GM12864 (cell line): ENCODE measurements at regions not wholly inside any gene's neighbourhood (a gene's known extent, or its start where the extent isn't known, plus 50 kb on each side); places are given as distances from the start of the nearest gene placed in this dataset.

ENCODE experiments used
- DNase-seq: peaks from one replicate; pipeline ENCODE4 v3.0.0-alpha.2; 2011; ENCODE audit warnings: low read depth
- H3K4me3 ChIP-seq: 2 replicates; pipeline ENCODE4 v1.5.1; 2011; ENCODE audit warnings: mild to moderate bottlenecking, low read depth, low read length, control low read depth
- TF ChIP-seq, protein P1 (sequence below): IDR thresholded peaks from 2 replicates; pipeline ENCODE4 v1.5.1; 2011; ENCODE audit warnings: low read depth, mild to moderate bottlenecking, moderate library complexity, low read length, control low read depth, inconsistent platforms; ENCODE audit errors: missing control alignments

DNA sequence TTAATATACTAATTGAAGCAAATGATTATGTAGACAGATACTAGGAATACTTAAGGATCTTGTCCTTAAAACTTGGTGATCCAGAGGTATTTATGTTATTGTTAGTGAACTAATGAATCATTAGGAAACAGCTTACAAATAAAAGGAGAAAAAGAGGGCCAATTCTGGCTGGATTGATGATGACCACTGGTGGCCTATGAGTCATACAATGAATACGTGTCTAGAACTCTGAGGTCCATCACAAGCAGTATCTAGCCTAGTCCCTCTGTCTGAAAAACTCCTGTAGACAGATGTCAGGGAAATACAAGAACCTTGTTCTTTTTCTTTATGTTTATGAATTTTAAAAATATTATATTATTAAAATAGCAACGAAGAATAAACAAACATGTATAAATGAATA, 51.7 kb upstream of the RTL1 start:
- no peak overlapping the region for H3K4me3 ChIP-seq
- TF ChIP-seq, protein P1, sequence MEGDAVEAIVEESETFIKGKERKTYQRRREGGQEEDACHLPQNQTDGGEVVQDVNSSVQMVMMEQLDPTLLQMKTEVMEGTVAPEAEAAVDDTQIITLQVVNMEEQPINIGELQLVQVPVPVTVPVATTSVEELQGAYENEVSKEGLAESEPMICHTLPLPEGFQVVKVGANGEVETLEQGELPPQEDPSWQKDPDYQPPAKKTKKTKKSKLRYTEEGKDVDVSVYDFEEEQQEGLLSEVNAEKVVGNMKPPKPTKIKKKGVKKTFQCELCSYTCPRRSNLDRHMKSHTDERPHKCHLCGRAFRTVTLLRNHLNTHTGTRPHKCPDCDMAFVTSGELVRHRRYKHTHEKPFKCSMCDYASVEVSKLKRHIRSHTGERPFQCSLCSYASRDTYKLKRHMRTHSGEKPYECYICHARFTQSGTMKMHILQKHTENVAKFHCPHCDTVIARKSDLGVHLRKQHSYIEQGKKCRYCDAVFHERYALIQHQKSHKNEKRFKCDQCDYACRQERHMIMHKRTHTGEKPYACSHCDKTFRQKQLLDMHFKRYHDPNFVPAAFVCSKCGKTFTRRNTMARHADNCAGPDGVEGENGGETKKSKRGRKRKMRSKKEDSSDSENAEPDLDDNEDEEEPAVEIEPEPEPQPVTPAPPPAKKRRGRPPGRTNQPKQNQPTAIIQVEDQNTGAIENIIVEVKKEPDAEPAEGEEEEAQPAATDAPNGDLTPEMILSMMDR: no peak
- no peak for DNase-seq

DNA sequence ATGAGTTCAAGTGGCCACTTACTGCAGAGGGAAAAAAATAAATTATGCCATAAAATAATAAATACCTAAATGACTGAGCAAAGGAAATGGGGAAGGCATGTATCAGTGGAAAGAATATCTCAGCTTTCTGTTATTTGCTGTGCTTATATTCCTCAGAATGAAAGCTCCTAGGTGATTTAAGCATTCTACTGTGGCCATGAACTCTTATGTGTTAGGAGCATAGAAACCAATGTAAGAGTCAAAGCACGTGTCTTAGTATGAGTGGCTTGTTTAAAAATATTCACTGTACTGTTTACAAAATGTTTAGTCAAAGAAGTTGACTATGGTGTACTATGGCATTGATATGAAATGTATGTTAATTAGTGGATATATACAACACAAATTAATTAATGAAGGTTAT, 59.0 kb upstream of the RTL1 start:
- no peak overlapping the region for H3K4me3 ChIP-seq
- DNase-seq: no peak
- TF ChIP-seq, protein P1: no peak

DNA sequence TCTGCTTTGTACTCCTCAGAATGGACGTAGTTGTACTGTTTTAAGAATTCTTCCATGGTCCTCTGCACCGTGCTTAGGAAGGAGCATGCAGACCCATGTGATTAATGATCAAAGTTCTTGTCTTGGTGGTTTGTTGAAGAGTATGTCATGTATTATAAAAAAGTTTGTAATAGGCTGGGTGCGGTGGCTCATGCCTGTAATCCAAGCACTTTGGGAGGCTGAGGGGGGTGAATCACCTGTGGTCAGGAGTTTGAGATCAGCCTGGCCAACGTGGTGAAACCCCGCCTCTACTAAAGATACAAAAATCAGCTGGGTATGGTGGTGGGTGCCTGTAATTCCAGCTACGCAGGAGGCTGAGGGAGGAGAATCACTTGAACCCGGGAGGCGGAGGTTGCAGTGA, 61.8 kb upstream of the RTL1 start:
- DNase-seq: no peak
- TF ChIP-seq, protein P1: no peak
- H3K4me3 ChIP-seq: no peak overlapping the region

DNA sequence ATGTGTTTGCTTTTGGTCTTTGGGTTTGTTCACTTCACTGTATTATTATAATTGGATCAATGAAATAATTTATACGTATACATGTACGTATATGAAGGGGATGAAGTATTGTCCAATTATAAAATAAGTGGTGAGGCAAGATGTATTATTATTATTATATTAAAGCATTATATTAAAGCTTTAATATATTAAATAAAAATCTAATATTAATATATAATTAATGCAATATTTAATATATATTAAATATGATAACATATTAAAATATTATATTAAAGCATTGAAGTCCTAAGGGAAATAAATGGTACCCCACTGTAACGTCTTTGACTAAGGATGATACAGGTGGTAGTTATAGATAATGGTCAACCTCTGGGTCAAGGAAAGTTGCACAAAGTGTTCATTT, 63.7 kb upstream of the RTL1 start:
- TF ChIP-seq, protein P1: no peak
- DNase-seq: no peak

DNA sequence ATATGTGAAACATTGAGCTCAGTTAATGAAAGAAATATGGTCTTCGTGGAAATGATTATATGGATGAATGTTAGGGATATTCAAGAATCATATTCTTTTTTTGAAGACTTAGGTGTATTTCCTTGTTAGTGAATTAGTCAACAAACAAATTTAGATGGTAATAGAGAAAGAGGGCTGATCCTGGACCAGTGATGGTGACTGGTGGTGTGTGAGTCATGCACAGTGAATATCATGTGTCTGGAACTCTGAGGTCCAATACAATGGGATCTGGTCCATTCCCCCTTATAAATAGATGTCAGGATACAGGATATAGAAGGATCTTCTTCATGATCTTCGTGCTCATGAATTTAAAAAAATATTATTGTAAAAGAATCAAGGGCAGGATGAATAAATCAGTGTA, 64.4 kb upstream of the RTL1 start:
- TF ChIP-seq, protein P1: no peak
- H3K4me3 ChIP-seq: no peak overlapping the region
- DNase-seq: no peak

More for the DNA sequence above, 63.7 kb upstream of the RTL1 start:
- no peak overlapping the region for H3K4me3 ChIP-seq

DNA sequence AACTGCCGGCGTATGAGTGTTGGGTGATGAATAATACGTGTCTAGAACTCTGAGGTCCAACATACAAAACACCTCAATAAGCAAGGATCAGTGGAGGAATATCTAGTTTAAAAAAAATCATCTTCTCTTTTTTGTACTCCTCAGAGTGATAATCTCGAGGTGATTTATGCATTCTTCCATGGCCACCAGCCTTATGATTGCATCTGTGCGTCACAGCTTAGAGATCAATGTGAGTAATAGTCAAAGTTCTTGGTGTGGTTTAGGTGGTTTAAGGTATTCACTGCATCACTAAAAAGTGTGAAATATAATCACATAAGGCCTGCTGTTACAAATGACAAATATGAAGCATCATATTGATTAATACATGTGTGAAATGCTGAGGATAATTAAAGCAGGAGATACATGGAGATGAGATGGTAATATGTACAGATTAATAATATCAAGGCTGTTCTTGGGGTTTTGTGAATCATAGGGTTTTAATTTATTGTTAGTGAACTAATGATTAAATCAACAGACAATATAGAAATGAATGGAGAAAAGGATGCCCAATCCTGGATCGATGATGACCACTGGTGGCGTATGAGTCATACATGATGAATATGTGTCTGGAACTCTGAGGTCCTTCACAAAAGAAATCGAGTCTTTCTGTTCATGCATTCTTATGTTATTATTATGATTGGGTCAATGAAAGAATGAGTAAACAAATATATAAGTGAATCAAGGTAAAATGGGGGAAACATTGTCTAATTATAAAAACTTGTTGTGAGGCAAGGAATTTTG, 68.8 kb upstream of the RTL1 start:
- TF ChIP-seq, protein P1: no peak
- no peak for DNase-seq
- H3K4me3 ChIP-seq: no peak overlapping the region

DNA sequence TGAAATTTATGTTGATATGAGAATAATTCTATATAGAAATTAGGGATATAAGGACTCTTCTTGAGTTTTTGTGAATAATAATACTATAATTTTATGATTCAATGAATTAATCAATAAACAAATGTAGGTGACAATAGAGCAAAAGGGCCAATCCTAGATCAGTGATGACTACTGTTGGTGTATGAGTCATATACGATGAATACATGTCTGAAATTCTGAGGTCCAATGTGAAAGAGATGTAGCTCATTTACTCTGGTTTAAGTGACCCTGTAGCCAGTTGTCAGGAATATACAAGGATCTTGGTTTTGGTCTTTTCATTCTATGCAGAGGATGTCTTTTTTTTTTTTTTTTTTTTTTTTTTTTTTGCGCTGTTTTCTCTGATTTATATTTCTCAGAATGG, 72.1 kb upstream of the RTL1 start:
- DNase-seq: no peak
- TF ChIP-seq, protein P1: no peak
- H3K4me3 ChIP-seq: no peak overlapping the region
